ENCODE measurements at regions not wholly inside any gene's neighbourhood (a gene's known extent, or its start where the extent isn't known, plus 50 kb on each side); places are given as distances from the start of the nearest gene placed in this dataset.

- DNase-seq (ENCODE audit: low read depth in 3 of 3), result no peak
These were observed 220.0 kb upstream of the FOXQ1 start for GRCh38 chr6:1091900-1092299.

GRCh38 chr6:1089859-1090258 lies 222.0 kb upstream of the FOXQ1 start:
- DNase-seq (ENCODE audit: low read depth in 3 of 3), result no peak

GRCh38 chr6:1088492-1089001 lies 223.4 kb upstream of the FOXQ1 start:
- DNase-seq (ENCODE audit: low read depth in 3 of 3), result no peak

- DNase-seq (ENCODE audit: low read depth in 3 of 3), result no peak
These were observed 224.6 kb upstream of the FOXQ1 start for GRCh38 chr6:1087154-1087843.

- no peak for DNase-seq (ENCODE audit: low read depth in 3 of 3)
These were observed 225.3 kb upstream of the FOXQ1 start for GRCh38 chr6:1086446-1087153.

- no peak for DNase-seq (ENCODE audit: low read depth in 3 of 3)
These were observed 229.5 kb upstream of the FOXQ1 start for GRCh38 chr6:1082285-1082935.

- no peak for DNase-seq (ENCODE audit: low read depth in 3 of 3)
These were observed 230.2 kb upstream of the FOXQ1 start for GRCh38 chr6:1081551-1082284.

- DNase-seq (ENCODE audit: low read depth in 3 of 3), result no peak
These were observed 231.2 kb upstream of the FOXQ1 start for GRCh38 chr6:1080453-1081337.

- DNase-seq (ENCODE audit: low read depth in 3 of 3), result no peak
These were observed 232.4 kb upstream of the FOXQ1 start for GRCh38 chr6:1079525-1079924.

GRCh38 chr6:1077478-1078416 lies 234.2 kb upstream of the FOXQ1 start:
- DNase-seq (ENCODE audit: low read depth in 3 of 3), result no peak

GRCh38 chr6:1076531-1077459 lies 235.1 kb upstream of the FOXQ1 start:
- no peak for DNase-seq (ENCODE audit: low read depth in 3 of 3)

GRCh38 chr6:1075880-1076279 lies 236.0 kb upstream of the FOXQ1 start:
- no peak for DNase-seq (ENCODE audit: low read depth in 3 of 3)

GRCh38 chr6:1075444-1075843 lies 236.5 kb upstream of the FOXQ1 start:
- no peak for DNase-seq (ENCODE audit: low read depth in 3 of 3)

GRCh38 chr6:1070085-1070521 lies 241.8 kb upstream of the FOXQ1 start:
- DNase-seq (ENCODE audit: low read depth in 3 of 3), result no peak

- no peak for DNase-seq (ENCODE audit: low read depth in 3 of 3)
These were observed 243.0 kb upstream of the FOXQ1 start for GRCh38 chr6:1068905-1069304.

- no peak for DNase-seq (ENCODE audit: low read depth in 3 of 3)
These were observed 243.8 kb upstream of the FOXQ1 start for GRCh38 chr6:1068068-1068467.

GRCh38 chr6:1067346-1067745 lies 244.6 kb upstream of the FOXQ1 start:
- DNase-seq (ENCODE audit: low read depth in 3 of 3), result no peak

- no peak for DNase-seq (ENCODE audit: low read depth in 3 of 3)
These were observed 245.3 kb upstream of the FOXQ1 start for GRCh38 chr6:1066449-1067090.

Measured in stimulated activated CD4-positive, alpha-beta T cell treated with anti-CD3 and anti-CD28 coated beads, TNF-alpha, amount 100 ng/mL, for 48 hours (primary cell).